Heart left ventricle (tissue), 13 donors: ENCODE measurements at regions not wholly inside any gene's neighbourhood (a gene's known extent, or its start where the extent isn't known, plus 50 kb on each side); places are given as distances from the start of the nearest gene placed in this dataset.

ENCODE experiments used
- POLR2A ChIP-seq, 2 donors: fragments of 450-650 bp; IDR thresholded peaks; one replicate each; pipeline ENCODE4 v1.6.1; 2017; ENCODE audit warnings: antibody characterized with exemption in 2 of 2, mild to moderate bottlenecking in 2 of 2, moderate library complexity in 2 of 2
- TF ChIP-seq, protein P1 (sequence below), 12 donors: fragments of 200-600 bp; sonication (generic) in 4 of 12; IDR thresholded peaks; one replicate each; pipeline versions ENCODE4 v1.5.0 to v1.8.0; 2018 to 2022; ENCODE audit warnings: antibody characterized with exemption in 12 of 12, mild to moderate bottlenecking in 5 of 12
- donor health status: ischemic (EF 13 %, LVEDD 7.1; RV severe dilation, severe dysfunction).
- donor health status: DM: no; HTN: yes; CAD: no.
- donor health status: DM: no; HTN: no; CAD: no.
- donor health status: ischemic (EF 25% LVEDD 6.9; RV normal size, moderate dysfunction).
- donor health status: ischemic (EF 25% LVEDD 5.7; RV mildly dilated, moderate dysfunction).
- donor health status: ischemic (EF 35%, LVEDD 5.7; RV mildly dilated, moderate dysfunction).
- donor health status: nonischemic (EF 11% LVEDD 7.7; RV severe dilation, severe dysfunction).
- donor health status: DM: yes; HTN: yes; CAD: no.
- donor health status: PGD.
- donor health status: ischemic (EF 29% LVEDD 5.4; RV normal size, mild dysfunction).
- donor health status: nonischemic (EF 23%, LVEDD 6.1; RV moderate dilation, normal function).

DNA sequence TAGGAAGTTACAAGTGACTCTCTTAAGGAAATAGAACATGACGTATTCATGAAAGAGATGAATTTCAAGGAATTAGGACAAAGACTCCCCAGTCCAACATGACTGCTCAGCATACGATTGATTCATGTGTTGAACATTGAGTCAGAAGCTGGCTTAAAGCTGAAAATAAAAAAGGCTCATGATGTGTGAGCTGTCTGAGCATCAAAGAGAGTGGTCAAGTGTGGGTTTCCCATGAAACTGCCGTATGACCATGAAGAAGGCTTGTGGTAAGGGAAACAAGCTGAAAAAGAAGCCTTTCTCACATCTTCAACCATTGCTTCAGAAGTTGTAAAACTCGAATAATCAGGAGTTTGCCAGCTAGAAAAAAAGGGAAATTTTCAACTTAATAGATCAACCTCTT, 201.9 kb upstream of the APCDD1 start:
- no peak for TF ChIP-seq POLR2A (IDR thresholded peaks at IDR 0.05)
- TF ChIP-seq, protein P1, sequence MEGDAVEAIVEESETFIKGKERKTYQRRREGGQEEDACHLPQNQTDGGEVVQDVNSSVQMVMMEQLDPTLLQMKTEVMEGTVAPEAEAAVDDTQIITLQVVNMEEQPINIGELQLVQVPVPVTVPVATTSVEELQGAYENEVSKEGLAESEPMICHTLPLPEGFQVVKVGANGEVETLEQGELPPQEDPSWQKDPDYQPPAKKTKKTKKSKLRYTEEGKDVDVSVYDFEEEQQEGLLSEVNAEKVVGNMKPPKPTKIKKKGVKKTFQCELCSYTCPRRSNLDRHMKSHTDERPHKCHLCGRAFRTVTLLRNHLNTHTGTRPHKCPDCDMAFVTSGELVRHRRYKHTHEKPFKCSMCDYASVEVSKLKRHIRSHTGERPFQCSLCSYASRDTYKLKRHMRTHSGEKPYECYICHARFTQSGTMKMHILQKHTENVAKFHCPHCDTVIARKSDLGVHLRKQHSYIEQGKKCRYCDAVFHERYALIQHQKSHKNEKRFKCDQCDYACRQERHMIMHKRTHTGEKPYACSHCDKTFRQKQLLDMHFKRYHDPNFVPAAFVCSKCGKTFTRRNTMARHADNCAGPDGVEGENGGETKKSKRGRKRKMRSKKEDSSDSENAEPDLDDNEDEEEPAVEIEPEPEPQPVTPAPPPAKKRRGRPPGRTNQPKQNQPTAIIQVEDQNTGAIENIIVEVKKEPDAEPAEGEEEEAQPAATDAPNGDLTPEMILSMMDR (IDR thresholded peaks at IDR 0.05): no peak
